Left cardiac atrium (tissue), 4 donors: ENCODE measurements at regions not wholly inside any gene's neighbourhood (a gene's known extent, or its start where the extent isn't known, plus 50 kb on each side); places are given as distances from the start of the nearest gene placed in this dataset.

Source experiments
- ATAC-seq, 2 donors: fragments of 200-7000 bp; cut with Tn5 transposase; one replicate each; pipeline ENCODE4 v1.9.1; 2020; ENCODE audit warnings: mild to moderate bottlenecking in 2 of 2, moderate library complexity in 2 of 2
- DNase-seq: peaks from one replicate; pipeline ENCODE4 v3.0.0-alpha.2; 2020
- intact Hi-C, 2 donors: fragments of 100-400 bp; cut with DNase I; formaldehyde crosslinking; loops; one replicate each; pipeline versions ENCODE4 v1.14.1 to v1.15.1; 2022 to 2023
- donor health status: DM: no; HTN: yes; CAD: no.
- donor health status: DM: no; HTN: yes; CAD: no; lungs with severe emphysema.
- donor health status: DM: yes; HTN: yes; CAD: no.
- donor health status: Dilated cardiomyopathy.

DNA sequence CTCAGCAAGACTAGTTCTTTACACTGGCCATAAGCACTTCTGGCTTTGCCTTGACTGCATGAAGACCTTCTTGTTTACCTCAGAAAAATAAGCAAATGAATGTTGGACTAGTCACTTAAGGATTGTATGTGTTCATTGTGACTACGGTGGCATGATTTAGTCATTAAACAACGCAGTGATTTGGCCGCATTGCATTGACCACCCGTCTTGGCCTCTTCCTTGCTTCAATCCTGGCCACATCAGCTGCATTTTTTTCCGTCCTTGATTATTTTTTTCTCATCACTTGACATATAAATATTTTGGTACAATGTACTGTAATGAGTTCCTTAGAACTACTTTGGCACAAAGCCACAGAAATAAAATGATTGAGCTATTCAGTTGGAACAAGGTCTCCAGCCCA is 656.2 kb downstream of the RAB28 start:
- intact Hi-C loops, result no loop called here
- DNase-seq (no peak), ATAC-seq (no peak)

DNA sequence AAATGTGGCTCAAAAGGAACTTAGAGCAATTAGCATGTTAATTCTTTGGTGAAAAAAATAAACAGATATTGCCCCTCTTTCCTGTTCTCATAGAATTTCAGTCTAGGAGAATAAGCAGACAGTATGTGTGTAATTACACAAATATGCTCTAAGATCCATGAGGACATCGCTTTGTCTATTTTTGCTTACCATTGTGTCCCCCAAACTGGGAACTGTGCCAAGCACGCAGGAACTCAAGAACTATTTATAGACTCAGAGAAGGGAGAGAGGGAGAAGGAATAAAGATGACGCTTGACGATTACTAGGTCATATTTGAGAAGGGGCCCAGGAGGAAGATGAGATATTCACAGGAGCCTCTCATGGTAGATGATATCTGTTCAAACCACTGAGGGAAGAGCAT is 692.6 kb downstream of the RAB28 start:
- intact Hi-C loops, result no loop called here
- no peak for ATAC-seq
- DNase-seq, result no peak

DNA sequence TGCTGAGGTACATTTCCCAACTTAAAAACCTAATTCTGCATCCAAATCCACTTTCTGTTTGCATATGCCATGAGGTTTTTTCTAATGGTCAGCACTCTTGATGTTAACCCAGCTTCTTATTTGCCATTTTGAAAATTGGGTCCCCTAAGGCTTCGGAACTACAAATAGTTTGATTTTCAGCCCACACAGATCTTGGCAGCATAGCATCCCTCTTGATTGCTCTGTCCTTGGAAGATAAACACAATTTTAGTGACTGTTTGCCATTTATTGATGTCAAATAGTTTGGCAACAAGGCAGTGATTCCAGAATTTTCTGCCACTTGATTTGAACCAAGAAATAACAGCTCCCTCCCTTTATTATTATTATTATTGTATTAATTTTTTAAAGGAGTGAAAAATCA is 696.9 kb downstream of the RAB28 start:
- no peak for ATAC-seq
- intact Hi-C loops, result no loop called here

DNA sequence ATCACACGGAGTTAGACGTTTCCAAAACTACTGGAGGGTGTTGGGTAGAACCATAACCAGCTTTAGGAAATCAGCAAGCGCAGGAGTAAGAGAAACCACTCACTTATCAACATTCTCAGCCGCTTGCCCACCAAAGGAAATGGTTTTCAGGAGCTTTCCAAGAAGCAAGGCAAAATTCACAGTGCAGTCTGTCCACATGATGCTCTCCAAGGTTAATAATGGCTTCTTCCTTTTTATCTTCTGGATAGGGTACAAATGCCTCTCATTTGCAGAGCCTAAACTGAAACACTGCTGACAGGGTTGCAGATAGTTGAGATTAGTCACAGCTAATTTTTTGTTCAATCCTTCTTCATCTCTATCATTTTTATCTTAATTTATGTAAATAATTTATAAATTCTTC is 705.4 kb downstream of the RAB28 start:
- DNase-seq (no peak), ATAC-seq (no peak)
- intact Hi-C loops, result no loop called here

More for the DNA sequence above, 696.9 kb downstream of the RAB28 start:
- no peak for DNase-seq

DNA sequence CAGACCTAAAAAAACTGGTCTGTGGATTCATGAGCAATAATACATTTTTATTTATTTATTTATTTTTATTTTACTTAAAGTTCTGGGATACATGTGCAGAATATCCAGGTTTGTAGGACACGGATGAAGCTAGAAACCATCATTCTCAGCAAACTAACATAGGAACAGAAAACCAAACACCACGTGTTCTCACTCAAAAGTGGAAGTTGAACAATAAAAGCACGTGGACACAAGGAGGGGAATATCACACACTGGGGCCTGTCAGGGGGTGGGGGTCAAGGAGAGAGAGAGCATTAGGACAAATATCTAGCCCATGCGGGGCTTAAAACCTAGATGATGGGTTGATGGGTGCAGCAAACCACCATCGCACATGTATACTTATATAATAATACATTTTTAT is 705.9 kb downstream of the RAB28 start:
- intact Hi-C loops, result no loop called here
- ATAC-seq, result no peak
- no peak for DNase-seq

DNA sequence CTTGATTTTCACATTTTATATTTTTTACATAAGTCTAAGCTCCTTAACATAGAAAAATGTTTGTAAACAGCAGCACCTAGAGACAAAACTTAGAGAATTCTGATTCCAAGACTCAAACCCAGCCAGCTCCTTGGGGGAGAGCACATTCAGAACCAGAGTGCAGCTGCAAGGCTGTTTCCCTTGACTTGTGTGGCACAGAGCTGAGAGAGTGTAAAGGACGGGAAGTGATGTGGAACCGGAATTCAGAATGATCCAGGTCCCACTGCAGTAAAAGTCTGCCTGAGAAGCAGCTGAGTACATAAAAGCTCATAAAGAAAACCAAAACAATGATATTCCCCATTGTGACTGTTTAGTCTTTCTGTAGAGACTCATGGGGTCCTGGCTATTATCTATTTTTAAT is 713.8 kb downstream of the RAB28 start:
- DNase-seq, result no peak
- no peak for ATAC-seq
- intact Hi-C loops, result no loop called here

DNA sequence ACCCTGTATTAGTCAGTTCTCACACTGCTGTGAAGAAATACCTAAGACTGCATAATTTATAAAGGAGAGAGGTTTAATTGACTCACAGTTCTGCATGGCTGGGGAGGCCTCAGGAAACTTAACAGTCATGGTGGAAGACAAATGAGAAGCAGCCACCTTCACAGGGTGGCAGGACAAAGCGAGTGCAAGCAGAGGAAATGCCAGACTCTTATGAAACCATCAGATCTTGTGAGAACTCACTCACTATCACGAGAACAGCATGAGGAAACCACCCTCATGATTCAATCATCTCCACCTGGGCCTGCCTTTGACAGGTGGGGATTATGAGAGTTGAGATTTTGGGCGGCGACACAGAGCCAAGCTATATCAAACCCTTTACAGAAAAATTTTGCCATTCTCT is 722.4 kb downstream of the RAB28 start:
- intact Hi-C loops, result no loop called here
- ATAC-seq, result no peak
- no peak for DNase-seq

DNA sequence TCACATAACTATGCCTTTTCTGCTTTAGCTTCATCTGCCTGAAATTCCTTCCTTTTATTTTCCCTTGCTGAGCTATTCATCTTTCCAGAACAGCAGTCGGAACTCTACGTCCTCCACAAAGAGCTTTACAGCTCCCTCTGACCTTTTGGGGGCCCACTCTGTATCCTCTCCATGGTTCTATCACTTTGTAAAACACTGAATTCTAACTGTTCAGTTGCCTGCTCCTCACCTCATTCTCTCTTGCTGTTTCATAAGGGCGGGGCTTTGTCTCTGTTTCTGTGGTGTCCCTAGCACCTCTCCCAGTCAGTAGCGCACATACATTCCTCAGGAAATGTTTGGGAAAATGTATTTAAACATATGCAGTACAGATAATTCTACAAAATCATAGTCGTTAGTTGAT is 737.0 kb downstream of the RAB28 start:
- ATAC-seq (no peak), DNase-seq (no peak)
- intact Hi-C loops, result no loop called here

DNA sequence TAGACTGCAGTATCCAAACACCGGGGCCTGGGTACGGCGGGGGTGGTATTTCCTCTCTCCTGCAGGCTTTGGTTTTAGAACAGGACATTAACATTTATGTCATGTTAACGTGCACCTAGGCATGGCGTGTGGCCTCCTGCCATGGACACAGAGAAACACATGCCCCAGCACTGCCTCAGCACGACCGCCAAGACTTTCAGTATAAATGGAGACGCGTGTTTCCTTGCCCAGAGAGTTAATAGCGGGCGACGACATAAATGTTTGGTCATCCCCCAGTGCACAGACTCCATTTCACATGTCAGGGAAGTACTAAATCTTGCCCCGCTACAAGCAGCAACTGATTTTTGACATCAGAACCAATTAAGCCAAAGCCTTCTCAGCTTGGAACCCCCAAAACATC is 737.9 kb downstream of the RAB28 start:
- ATAC-seq, result no peak
- intact Hi-C loops, result no loop called here
- no peak for DNase-seq

DNA sequence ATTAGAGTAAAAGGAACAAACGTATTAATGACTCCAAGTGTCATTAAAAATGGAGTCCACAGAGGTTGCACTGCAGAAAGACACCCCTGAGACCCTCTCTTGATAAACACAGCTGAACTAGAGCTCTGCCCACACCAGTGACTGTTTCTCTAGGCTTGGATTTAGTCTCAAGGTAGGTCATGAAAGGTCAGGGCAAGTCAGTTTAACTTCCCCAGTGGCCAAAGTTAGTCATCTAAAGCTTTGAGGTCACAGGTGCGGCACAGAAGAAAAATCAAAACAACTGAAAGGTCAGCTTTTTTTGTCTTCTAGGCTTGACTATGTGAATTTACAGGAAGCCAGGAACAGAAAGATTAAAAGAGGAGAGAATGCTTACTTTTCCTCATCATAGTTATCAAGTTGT is 749.6 kb downstream of the RAB28 start:
- ATAC-seq (no peak), DNase-seq (no peak)
- intact Hi-C loops, result loop anchor here in 1 of 2 donors (10.0 kb wide), 1 partner anchor 810 kb away; the partner anchor contains the start of gene NKX3-2

DNA sequence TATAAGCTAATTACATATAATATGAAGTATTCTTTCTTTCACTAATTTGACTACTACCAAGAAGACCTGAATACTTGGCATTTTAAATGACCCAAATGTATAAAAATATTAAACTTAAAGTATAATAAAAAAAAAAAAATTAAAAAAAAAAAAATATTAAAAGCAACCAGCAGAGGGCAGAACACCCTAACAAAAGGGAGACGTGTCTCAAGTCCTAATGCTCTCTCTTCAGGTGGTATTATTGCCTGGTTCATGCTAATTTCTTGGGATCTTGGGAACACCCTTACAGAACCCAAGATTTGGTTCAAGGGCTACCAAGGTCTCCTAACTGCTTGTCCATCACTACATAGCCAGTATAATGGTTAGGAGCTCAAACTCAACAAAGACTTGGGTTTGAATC is 754.8 kb downstream of the RAB28 start:
- intact Hi-C loops, result no loop called here
- no peak for ATAC-seq
- no peak for DNase-seq

DNA sequence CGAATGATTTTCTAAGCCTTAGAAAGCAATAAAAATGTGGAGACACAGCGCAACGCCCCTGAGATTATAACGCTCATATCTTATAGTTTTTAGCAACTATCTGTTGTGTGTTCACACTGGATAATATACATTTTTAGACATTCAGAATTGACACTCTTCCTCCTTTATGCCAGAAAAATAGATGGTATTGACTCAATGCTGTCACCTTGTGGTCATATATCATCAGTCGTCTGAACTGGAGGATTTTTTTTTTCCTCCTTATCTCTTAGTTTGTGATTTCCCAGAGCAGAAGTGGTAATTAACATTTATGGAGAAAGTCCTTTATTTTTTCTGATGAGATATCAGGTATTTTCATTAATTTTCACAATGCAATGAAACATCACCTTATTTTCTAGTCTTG is 759.6 kb downstream of the RAB28 start:
- no peak for DNase-seq
- peak; percentile 44 to 53 for ATAC-seq
- intact Hi-C loops, result no loop called here

DNA sequence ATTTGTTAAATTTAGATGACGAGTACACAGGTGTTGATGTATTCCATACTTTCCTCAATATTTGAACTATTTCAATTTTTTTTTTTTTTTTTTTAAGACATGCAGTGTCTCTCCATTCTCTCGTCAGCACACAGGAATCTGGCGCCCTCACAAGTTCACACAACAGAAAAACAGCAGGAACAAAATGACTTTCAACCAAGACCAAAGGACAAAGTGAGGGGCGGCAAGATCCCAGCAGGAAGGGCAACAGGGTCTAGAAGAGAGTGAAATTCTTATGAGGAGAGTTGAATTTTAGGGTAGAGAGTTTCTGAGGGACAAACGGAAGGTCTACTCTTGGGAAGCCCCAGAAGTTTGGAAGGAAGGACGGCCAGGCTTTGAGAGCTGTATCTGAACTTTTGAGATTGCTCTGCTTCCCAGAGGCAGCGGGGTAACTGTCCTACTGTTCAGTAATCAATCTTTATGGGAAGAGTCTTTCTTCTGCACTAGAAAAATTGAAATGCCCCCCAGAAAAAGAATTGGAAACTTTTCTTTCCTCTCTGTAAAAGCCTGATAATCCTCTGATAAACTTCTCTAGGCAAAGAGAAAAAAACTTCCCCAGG is 760.2 kb downstream of the RAB28 start:
- DNase-seq, result peak; percentile 27

DNA sequence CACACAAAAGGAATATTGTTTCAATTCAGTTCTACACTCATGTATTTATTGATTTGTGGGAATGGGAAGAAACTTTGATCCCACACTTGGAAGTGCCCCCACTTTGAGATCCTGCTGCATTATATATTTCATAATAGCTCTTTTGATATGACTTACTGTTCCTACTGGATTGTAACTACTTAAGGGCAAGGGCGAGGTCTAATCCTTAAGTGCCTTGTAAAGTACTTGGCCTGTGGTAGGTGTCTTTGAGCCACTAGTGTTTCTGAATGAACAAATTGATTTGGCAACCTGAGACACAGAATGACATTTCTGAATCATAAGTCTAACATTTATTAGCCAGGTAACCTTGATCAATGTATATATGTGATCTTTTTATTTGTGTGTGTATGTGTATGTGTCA is 767.2 kb downstream of the RAB28 start:
- intact Hi-C loops, result no loop called here
- ATAC-seq (no peak), DNase-seq (no peak)

More for the DNA sequence above, 760.2 kb downstream of the RAB28 start:
- ATAC-seq, result peak; percentile 52 to 53
- intact Hi-C loops, result no loop called here

DNA sequence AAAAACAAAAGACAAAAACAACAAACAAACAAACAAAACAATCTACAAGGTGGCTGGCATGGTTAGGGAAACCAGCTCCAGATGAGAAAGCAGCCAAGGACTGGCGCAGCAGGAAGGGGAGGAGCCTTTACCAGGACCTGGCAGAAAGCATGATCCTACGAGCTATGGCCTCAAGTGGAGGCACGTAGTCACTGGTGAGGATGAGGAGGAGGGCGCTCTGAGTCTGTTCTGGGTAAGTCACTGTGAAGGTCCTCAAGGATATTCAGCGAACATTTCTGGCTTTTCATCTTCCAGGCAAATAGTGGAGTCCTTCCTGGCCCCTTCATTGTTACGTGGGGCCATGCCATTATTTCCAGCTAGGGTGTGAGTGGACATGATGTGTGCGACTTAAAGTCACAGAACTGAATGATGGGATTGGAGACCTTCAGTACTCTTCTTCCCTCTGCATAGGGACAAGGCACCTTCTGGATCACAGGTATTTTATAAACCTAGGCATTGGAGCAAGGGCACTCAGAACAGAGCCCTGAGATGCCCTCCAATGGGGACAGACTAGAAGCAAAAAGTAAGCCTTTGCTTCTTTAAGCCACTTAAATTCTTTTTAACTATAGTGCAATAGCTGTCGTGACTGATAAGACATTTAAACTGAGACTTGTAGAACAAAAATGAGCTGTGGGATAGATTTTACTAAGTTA is 771.3 kb downstream of the RAB28 start:
- intact Hi-C loops, result no loop called here
- DNase-seq, result no peak
- ATAC-seq, result no peak

DNA sequence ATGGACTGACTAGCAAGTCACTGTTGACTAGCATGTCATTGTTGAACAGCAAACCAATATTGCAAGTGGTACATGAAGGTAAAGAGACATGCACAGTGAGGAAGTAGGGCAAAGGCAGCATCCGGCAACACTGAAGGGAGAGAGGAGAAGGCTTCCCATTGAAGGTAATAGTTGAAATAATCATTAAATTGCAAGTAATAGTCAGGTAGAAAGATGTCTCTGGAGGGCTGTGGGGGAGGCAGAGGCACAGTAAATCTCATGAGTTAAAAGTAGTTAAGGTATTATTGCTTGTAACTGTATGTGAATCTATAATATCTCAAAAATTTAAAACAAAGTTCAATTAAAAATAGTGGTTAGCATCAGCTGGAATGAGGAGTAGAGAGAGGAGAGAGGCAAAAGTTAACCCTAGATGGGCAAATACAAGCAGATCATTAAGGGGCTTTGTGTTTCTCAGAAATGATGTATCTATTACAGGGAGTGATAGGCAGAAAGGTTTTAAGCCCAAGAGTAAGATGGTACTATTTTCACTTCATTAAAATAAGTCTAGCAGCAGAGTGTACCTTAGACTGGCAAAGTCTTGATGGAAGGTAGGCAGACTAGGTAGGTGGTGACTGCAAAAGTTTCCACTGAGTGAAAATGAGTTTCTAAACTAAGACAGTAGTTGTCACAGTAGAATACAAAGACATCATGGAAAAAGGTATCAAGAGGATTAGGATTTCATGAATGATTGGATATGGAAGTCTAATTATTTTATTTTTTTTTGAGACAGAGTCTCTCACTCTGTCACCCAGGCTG is 776.6 kb downstream of the RAB28 start:
- no peak for ATAC-seq
- no peak for DNase-seq
- intact Hi-C loops, result no loop called here

DNA sequence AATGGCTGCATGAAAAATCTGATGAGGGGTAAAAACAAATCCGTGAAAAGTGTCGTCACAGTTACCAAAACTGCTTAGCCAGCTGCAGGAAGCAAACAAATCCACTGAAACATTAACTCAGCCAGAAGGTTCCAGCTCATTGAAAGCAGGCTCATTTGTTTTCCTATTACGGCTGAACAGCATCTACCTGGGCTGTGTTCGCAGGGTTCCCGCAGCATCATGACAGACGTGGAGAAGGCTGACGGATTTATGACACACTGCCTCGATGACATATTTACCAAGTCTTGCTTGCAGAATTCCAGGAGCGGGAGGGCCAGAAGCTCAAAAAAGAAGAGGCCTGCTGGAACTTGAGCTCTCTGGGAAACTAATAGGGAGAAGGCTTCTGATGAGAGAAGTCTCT is 781.1 kb downstream of the RAB28 start:
- DNase-seq (no peak), ATAC-seq (no peak)
- intact Hi-C loops, result no loop called here

DNA sequence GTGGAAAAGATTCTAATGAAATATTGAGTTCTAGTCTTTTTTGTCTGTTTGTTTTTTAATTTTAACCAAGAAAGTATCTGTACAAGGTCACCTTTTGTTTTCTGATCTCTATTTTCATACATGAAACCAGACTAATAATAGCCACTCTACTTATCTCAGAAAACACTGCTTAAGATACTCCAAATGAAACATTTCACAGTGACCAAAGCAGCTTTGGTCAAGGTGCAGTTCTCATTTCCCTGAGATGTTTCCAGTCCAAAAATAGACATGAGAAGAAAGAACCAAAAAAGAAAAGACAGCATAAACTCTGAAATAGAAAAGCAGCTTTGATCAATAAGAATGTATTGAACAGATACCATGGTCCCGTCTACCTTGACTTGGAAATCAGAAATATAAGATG is 782.8 kb downstream of the RAB28 start:
- intact Hi-C loops, result no loop called here
- DNase-seq (no peak), ATAC-seq (no peak)

DNA sequence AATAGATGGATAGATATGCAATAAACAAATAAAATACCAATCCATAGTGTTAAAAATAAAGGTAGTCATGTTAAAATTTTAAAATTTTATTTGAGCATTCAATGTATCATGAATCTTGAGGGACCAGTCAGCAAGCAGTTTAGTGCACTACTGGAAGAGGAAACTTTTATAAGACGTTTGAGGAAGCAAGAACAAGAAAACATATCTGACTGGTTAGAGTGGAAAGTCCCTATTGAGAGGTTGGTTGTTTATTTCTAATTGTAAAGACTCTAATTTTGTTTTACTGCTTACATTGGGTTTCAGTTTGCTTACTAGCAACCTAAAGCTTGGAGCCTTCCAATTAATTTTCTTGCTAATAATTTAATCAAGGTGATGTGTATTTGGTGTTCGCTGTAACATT is 786.2 kb downstream of the RAB28 start:
- ATAC-seq, result no peak
- no peak for DNase-seq
- intact Hi-C loops, result no loop called here

DNA sequence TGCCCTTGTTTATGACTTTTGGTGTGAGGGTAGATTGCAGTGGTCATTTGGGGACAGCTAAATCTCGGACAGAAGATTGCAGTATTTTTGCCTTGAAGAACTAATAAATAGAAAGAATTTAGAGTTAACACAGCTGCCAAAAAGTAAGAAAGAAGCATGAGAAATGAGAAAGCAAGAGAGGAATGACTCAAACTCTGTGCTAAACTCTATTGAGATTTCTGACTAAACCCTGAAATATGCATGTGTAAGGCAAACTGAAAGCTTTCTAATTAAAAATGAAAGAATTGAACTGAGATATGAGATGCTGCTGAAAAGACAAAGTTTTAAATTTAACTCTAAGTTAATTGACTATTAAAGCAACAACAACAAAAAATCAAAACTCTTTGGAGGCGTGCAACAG is 791.3 kb downstream of the RAB28 start:
- no peak for DNase-seq
- ATAC-seq, result peak; percentile 15 to 44
- intact Hi-C loops, result no loop called here

DNA sequence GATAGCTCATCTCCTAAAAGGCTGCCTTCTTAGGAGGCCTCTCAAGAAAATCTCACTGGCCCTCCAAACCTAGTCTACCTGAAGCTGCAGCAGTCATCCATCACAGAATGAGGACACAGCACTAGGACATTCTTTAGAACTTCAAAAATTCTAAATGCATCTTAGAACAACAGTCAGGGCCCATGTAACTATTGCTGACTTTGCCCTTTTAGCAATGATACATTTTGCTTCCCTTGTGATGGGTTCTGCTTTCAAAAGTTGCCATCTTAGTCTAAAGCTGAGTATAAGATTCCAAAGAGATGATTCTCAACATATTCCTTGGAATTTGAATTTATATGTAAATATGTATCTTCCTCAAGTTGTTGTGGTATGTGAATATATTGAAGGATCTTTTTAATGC is 793.0 kb downstream of the RAB28 start:
- intact Hi-C loops, result no loop called here
- DNase-seq (no peak), ATAC-seq (no peak)
